Neural crest cell (in vitro differentiated cells): ENCODE measurements at regions not wholly inside any gene's neighbourhood (a gene's known extent, or its start where the extent isn't known, plus 50 kb on each side); places are given as distances from the start of the nearest gene placed in this dataset.

Source experiments
- DNase-seq: peaks from one replicate; pipeline ENCODE4 v3.0.0; 2021; ENCODE audit warnings: low read depth, mixed read lengths, low spot score
- H3K27ac Mint-ChIP-seq: one replicate; pipeline ENCODE4 v1.8.0; 2021; ENCODE audit warnings: mild to moderate bottlenecking, mixed read lengths; ENCODE audit not compliant: unreplicated experiment
- H3K27me3 Mint-ChIP-seq: 2 replicates; pipeline ENCODE4 v1.8.0; 2021; ENCODE audit warnings: low read depth, mild to moderate bottlenecking, mixed read lengths
- H3K36me3 Mint-ChIP-seq: 2 replicates; pipeline ENCODE4 v1.8.0; 2021; ENCODE audit warnings: low read depth, mild to moderate bottlenecking, mixed read lengths
- H3K4me1 Mint-ChIP-seq: 2 replicates; pipeline ENCODE4 v1.8.0; 2021; ENCODE audit warnings: mixed read lengths
- H3K4me3 Mint-ChIP-seq: one replicate; pipeline ENCODE4 v1.8.0; 2021; ENCODE audit warnings: mild to moderate bottlenecking, mixed read lengths
- H3K9me3 Mint-ChIP-seq: 2 replicates; pipeline ENCODE4 v1.8.0; 2021; ENCODE audit warnings: mixed read lengths
- TF ChIP-seq, protein P1 (sequence below): fragments of 200-600 bp; sonication (generic); conservative IDR thresholded peaks from 2 replicates; pipeline ENCODE4 v1.5.0; 2021; ENCODE audit warnings: antibody characterized with exemption, mild to moderate bottlenecking

DNA sequence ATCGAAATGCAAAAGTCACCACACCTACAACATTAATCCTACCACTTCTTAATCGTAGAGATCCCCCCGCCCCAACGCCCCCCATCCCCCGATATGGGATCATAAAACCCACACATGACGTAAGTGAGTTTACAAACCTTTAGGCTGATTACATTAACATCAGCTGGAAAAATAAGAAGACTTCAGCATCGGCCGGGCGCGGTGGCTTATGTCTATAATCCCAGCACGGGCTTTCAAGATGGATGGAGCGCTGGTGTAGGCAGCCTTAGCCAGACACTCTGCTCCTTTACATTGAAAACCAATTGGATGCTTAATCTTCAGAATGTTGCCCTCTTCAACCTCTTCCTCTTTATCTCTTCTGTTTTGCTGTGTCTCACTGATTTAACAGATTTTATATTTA is 1376.0 kb downstream of the MAT2B start:
- Mint-ChIP-seq H3K4me3 (no peak overlapping the region), H3K4me1 (no peaks in the 10 kb centered on the region), H3K36me3 (no peaks in the 10 kb centered on the region), H3K27ac (no peak overlapping the region), H3K27me3 (no peaks in the 10 kb centered on the region), H3K9me3 (peaks cover 5% of the 10 kb centered on the region)
- TF ChIP-seq, protein P1, sequence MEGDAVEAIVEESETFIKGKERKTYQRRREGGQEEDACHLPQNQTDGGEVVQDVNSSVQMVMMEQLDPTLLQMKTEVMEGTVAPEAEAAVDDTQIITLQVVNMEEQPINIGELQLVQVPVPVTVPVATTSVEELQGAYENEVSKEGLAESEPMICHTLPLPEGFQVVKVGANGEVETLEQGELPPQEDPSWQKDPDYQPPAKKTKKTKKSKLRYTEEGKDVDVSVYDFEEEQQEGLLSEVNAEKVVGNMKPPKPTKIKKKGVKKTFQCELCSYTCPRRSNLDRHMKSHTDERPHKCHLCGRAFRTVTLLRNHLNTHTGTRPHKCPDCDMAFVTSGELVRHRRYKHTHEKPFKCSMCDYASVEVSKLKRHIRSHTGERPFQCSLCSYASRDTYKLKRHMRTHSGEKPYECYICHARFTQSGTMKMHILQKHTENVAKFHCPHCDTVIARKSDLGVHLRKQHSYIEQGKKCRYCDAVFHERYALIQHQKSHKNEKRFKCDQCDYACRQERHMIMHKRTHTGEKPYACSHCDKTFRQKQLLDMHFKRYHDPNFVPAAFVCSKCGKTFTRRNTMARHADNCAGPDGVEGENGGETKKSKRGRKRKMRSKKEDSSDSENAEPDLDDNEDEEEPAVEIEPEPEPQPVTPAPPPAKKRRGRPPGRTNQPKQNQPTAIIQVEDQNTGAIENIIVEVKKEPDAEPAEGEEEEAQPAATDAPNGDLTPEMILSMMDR, result no peak
- no peak for DNase-seq

DNA sequence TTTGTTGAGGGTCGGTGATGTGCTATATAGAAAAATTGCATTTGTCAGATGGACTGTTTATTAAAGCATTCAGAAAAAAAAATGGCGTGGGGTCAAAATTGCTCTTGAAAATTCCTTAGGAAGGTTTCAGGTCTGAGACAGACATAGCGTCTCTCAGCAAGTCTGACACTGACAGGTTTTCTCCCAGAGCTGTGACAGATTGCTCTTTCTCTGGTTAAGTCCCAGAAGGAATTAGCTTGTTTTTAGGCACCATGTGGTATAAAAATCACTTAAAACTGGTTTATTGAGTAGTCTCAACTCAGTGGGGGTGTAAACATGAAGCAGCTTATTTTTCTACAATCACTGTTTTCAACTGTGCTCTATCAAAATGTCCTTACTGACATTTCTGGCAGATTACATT is 1379.8 kb downstream of the MAT2B start:
- TF ChIP-seq, protein P1, result no peak
- Mint-ChIP-seq H3K27ac (no peak overlapping the region), H3K36me3 (no peaks in the 10 kb centered on the region), H3K4me3 (no peak overlapping the region), H3K4me1 (no peaks in the 10 kb centered on the region), H3K27me3 (no peaks in the 10 kb centered on the region), H3K9me3 (no peaks in the 10 kb centered on the region)
- DNase-seq, result no peak

DNA sequence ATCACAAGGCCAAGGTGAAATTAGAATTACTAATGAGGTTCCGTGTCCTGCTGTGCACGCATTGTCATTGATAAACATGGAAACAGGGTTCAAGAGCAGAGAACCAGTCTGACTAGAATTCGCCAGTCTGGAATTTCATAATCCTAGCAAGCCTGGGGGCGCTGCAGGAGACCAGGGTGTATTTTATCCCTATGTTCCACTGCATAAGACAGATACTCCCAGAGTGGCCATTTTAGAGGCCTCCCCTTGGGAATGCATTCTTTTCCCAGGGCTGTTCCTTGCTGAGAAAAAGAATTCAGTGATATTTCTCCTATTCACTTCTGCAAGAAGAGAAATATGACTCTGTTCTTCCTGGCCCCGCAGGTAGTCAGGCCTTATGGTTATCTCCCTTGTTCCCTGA is 1387.7 kb downstream of the MAT2B start:
- TF ChIP-seq, protein P1, result no peak
- H3K27ac Mint-ChIP-seq, result no peak overlapping the region
- H3K4me3 Mint-ChIP-seq, result no peak overlapping the region
- H3K27me3 Mint-ChIP-seq, result no peaks in the 10 kb centered on the region
- DNase-seq, result no peak
- H3K36me3 Mint-ChIP-seq, result peaks cover 2% of the 10 kb centered on the region
- H3K4me1 Mint-ChIP-seq, result no peaks in the 10 kb centered on the region
- H3K9me3 Mint-ChIP-seq, result peaks cover 3% of the 10 kb centered on the region

DNA sequence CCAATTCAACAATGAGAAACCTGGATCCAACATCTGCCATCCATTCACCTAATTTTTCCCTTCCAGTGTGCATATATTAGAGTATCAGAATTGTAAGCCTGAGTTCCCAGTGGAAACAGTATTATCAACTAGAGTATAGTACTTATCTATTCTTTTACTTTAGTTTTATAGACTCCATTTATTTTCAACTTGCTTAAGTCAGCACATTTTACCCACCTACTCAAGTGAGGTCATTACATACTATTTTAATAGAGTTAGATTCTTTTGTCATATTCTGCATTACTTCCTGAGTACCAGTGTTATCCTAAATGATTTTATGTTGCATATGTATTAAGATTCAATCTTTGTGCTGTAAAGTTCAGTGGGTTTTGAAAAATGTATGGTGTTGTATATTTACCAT is 1393.3 kb downstream of the MAT2B start:
- Mint-ChIP-seq H3K4me3 (no peak overlapping the region), H3K4me1 (no peaks in the 10 kb centered on the region), H3K9me3 (no peaks in the 10 kb centered on the region), H3K27me3 (no peaks in the 10 kb centered on the region), H3K36me3 (no peaks in the 10 kb centered on the region), H3K27ac (no peak overlapping the region)
- TF ChIP-seq, protein P1, result no peak
- no peak for DNase-seq

DNA sequence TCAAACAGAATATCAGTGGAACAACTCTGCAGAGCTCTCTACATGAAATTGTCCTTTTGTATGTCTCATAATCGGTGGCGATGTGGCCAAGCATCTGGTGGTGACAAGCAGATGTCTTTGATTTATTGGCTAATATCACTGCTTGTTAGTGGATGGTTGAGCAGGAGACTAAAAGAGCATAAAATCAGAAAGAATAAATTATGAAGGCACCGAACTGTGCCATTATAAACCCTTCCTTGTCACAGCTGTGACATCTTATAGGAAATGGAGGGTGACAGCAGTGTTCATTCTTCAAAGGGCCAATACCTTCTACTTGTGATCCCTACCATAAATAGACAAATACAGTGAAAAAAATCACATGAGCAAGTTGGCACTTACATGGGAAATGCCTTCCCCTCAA is 1404.3 kb downstream of the MAT2B start:
- Mint-ChIP-seq H3K4me1 (no peaks in the 10 kb centered on the region), H3K4me3 (no peak overlapping the region), H3K27me3 (no peaks in the 10 kb centered on the region), H3K27ac (no peak overlapping the region), H3K9me3 (no peaks in the 10 kb centered on the region), H3K36me3 (no peaks in the 10 kb centered on the region)
- no peak for DNase-seq
- TF ChIP-seq, protein P1, result no peak

DNA sequence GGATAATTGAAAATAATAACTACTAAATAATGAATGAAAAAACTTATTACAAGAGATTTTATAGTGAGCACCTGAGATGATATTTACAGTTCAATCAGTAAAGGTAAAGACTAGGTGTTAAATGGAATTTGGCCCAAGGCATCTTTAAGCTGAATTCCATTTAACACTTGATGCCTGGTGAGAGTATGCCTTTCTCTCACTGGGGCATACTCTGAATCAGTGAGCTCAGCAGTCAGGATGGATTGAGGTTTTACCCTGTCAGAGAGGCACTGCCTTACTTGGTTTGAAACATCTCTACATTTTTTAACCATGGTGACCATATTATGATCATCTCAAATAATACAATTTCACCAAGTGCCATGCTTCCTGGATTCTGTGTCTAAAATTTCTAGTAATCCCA is 1416.3 kb downstream of the MAT2B start:
- Mint-ChIP-seq H3K4me1 (no peaks in the 10 kb centered on the region), H3K27ac (no peak overlapping the region), H3K4me3 (no peak overlapping the region), H3K36me3 (peaks cover 10% of the 10 kb centered on the region), H3K9me3 (peaks cover 13% of the 10 kb centered on the region), H3K27me3 (no peaks in the 10 kb centered on the region)
- TF ChIP-seq, protein P1, result no peak
- DNase-seq, result no peak
